ENCODE measurements at regions not wholly inside any gene's neighbourhood (a gene's known extent, or its start where the extent isn't known, plus 50 kb on each side); places are given as distances from the start of the nearest gene placed in this dataset.

- DNase-seq (ENCODE audit: low spot score): no peak
Observed at GRCh38 chr2:181114021-181114420, 133.6 kb downstream of the UBE2E3 start.

GRCh38 chr2:181116261-181116660 is 135.9 kb downstream of the UBE2E3 start:
- no peak for DNase-seq (ENCODE audit: low spot score)

GRCh38 chr2:181117206-181117925 is 137.0 kb downstream of the UBE2E3 start:
- no peak for DNase-seq (ENCODE audit: low spot score)

GRCh38 chr2:181120625-181121024 is 140.2 kb downstream of the UBE2E3 start:
- no peak for DNase-seq (ENCODE audit: low spot score)

GRCh38 chr2:181121996-181122395 is 141.6 kb downstream of the UBE2E3 start:
- DNase-seq (ENCODE audit: low spot score): no peak

GRCh38 chr2:181122601-181123000 is 142.2 kb downstream of the UBE2E3 start:
- no peak for DNase-seq (ENCODE audit: low spot score)

GRCh38 chr2:181123798-181124231 is 143.4 kb downstream of the UBE2E3 start:
- DNase-seq (ENCODE audit: low spot score): peak; percentile 92

- DNase-seq (ENCODE audit: low spot score): no peak
Observed at GRCh38 chr2:181124497-181124896, 144.1 kb downstream of the UBE2E3 start.

GRCh38 chr2:181125359-181125758 is 145.0 kb downstream of the UBE2E3 start:
- DNase-seq (ENCODE audit: low spot score): no peak

GRCh38 chr2:181126311-181126868 is 146.0 kb downstream of the UBE2E3 start:
- DNase-seq (ENCODE audit: low spot score): peak; percentile 43

- no peak for DNase-seq (ENCODE audit: low spot score)
Observed at GRCh38 chr2:181128199-181128598, 147.8 kb downstream of the UBE2E3 start.

- no peak for DNase-seq (ENCODE audit: low spot score)
Observed at GRCh38 chr2:181129364-181130056, 149.1 kb downstream of the UBE2E3 start.

- DNase-seq (ENCODE audit: low spot score): no peak
Observed at GRCh38 chr2:181130686-181131085, 150.3 kb downstream of the UBE2E3 start.

- no peak for DNase-seq (ENCODE audit: low spot score)
Observed at GRCh38 chr2:181131584-181131983, 151.2 kb downstream of the UBE2E3 start.

GRCh38 chr2:181138816-181139215 is 158.4 kb downstream of the UBE2E3 start:
- no peak for DNase-seq (ENCODE audit: low spot score)

GRCh38 chr2:181139831-181140230 is 159.4 kb downstream of the UBE2E3 start:
- DNase-seq (ENCODE audit: low spot score): no peak

- DNase-seq (ENCODE audit: low spot score): peak; percentile 59
Observed at GRCh38 chr2:181140414-181140813, 160.0 kb downstream of the UBE2E3 start.

GRCh38 chr2:181140928-181141327 is 160.5 kb downstream of the UBE2E3 start:
- DNase-seq (ENCODE audit: low spot score): no peak

GRCh38 chr2:181141676-181142075 is 161.3 kb downstream of the UBE2E3 start:
- DNase-seq (ENCODE audit: low spot score): no peak

GRCh38 chr2:181142514-181142913 is 162.1 kb downstream of the UBE2E3 start:
- peak; percentile 67 for DNase-seq (ENCODE audit: low spot score)

- DNase-seq (ENCODE audit: low spot score): no peak
Observed at GRCh38 chr2:181143790-181144300, 163.4 kb downstream of the UBE2E3 start.

GRCh38 chr2:181145645-181146044 is 165.2 kb downstream of the UBE2E3 start:
- no peak for DNase-seq (ENCODE audit: low spot score)

GRCh38 chr2:181146171-181146570 is 165.8 kb downstream of the UBE2E3 start:
- peak; percentile 49 for DNase-seq (ENCODE audit: low spot score)
